Esophagus muscularis mucosa (tissue), 4 donors: ENCODE measurements at regions not wholly inside any gene's neighbourhood (a gene's known extent, or its start where the extent isn't known, plus 50 kb on each side); places are given as distances from the start of the nearest gene placed in this dataset.

Source experiments
- DNase-seq: peaks from one replicate; pipeline ENCODE4 v3.0.0-alpha.2; 2017; ENCODE audit errors: extremely low spot score
- H3K27ac ChIP-seq, 4 donors: fragments of 200-600 bp; sonication (generic); replicated peaks in 1 of 4; 1 replicate in 3 of 4; 2 replicates in 1 of 4; pipeline ENCODE4 v1.5.1; 2016 to 2019; ENCODE audit warnings: mild to moderate bottlenecking in 1 of 4
- H3K27me3 ChIP-seq, 4 donors: fragments of 200-600 bp; sonication (generic); one replicate each; pipeline versions ENCODE4 v1.5.1 to v1.6.0; 2016 to 2019
- H3K36me3 ChIP-seq, 4 donors: fragments of 200-600 bp; sonication (generic); one replicate each; pipeline ENCODE4 v1.5.1; 2016 to 2019
- H3K4me1 ChIP-seq, 4 donors: fragments of 200-600 bp; sonication (generic); one replicate each; pipeline ENCODE4 v1.5.1; 2016 to 2019
- H3K4me3 ChIP-seq, 4 donors: fragments of 200-600 bp; sonication (generic); 1 replicate in 2 of 4; 2 replicates in 2 of 4; pipeline ENCODE4 v1.5.1; 2016 to 2019; ENCODE audit warnings: mild to moderate bottlenecking in 4 of 4, moderate library complexity in 1 of 4
- H3K9me3 ChIP-seq, 4 donors: fragments of 200-600 bp; sonication (generic); 1 replicate in 3 of 4; 2 replicates in 1 of 4; pipeline ENCODE4 v1.5.1; 2016 to 2019
- CTCF ChIP-seq, 3 experiments: fragments of 200-600 bp in 2 of 3; fragments of 450-650 bp in 1 of 3; sonication (generic) in 2 of 3; IDR thresholded peaks; one replicate each; pipeline ENCODE4 v1.5.1; 2017 to 2019; ENCODE audit warnings: antibody characterized with exemption in 3 of 3, mild to moderate bottlenecking in 2 of 3, moderate library complexity in 1 of 3
- EP300 ChIP-seq: sonication (generic); formaldehyde crosslinking; IDR thresholded peaks from one replicate; pipeline ENCODE4 v1.6.1; 2017; ENCODE audit warnings: antibody characterized with exemption
- POLR2A ChIP-seq: fragments of 450-650 bp; IDR thresholded peaks from one replicate; pipeline ENCODE4 v1.6.1; 2017; ENCODE audit warnings: antibody characterized with exemption, moderate library complexity, mild to moderate bottlenecking, low read depth
- POLR2AphosphoS5 ChIP-seq, 2 donors: sonication (generic); formaldehyde crosslinking; IDR thresholded peaks; one replicate each; pipeline ENCODE4 v1.6.1; 2017; ENCODE audit warnings: antibody characterized with exemption in 2 of 2
- WGBS: methylation state at CpG from one replicate; pipeline ENCODE4 v1.1.5; 2018; 5-methylcytosine and 5-hydroxymethylcytosine counted together
- intact Hi-C: fragments of 100-400 bp; cut with DNase I; formaldehyde crosslinking; loops from one replicate; pipeline ENCODE4 v1.15.1; 2023

- Histone ChIP-seq H3K4me3 (no peak overlapping the region), H3K27me3 (peaks cover 0 to 6% (median 2%) of the 10 kb centered on the region in 4 donors), H3K27ac (no peak overlapping the region), H3K36me3 (no peaks in the 10 kb centered on the region), H3K9me3 (no peaks in the 10 kb centered on the region), H3K4me1 (no peaks in the 10 kb centered on the region)
- intact Hi-C loops: no loop called here
- WGBS: 42% methylated on average over 2 of the region's 2 CpGs
- DNase-seq: no peak
- no peak for TF ChIP-seq EP300
- no peak for TF ChIP-seq POLR2AphosphoS5 (IDR thresholded peaks at IDR 0.05)
- TF ChIP-seq CTCF (IDR thresholded peaks at IDR 0.05): no peak
- no peak for TF ChIP-seq POLR2A
Measured at GRCh38 chr2:114218383-114218782, 224.1 kb upstream of the DPP10 start.

DNA sequence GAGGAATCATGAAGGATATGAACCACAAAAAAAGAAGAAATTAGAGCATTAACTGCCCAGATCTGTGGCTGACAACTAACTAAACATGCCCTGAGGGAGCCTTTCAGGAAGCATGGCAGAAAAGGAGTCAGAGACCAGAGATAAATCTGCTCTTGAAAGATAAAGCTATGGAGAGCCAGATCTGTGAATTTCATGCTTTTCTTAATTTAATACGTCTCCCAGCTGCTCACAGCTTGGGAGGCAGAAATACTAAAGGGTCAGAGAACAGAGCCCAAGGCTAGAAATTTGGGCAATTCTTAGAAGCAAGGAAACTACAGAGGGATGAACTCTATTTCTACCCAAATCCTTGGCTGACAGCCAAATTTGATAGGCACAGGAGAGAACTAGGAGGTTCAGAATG lies 223.0 kb upstream of the DPP10 start:
- Histone ChIP-seq H3K27me3 (peaks cover 0 to 4% (median 1%) of the 10 kb centered on the region in 4 donors), H3K27ac (no peak overlapping the region), H3K36me3 (no peaks in the 10 kb centered on the region), H3K4me3 (no peak overlapping the region), H3K9me3 (no peaks in the 10 kb centered on the region), H3K4me1 (no peaks in the 10 kb centered on the region)
- intact Hi-C loops: no loop called here
- WGBS: 15% methylated on average over 1 of the region's 1 CpG
- no peak for TF ChIP-seq POLR2AphosphoS5 (IDR thresholded peaks at IDR 0.05)
- TF ChIP-seq POLR2A: no peak
- TF ChIP-seq EP300: no peak
- no peak for TF ChIP-seq CTCF (IDR thresholded peaks at IDR 0.05)
- DNase-seq: no peak

GRCh38 chr2:114222344-114222743 lies 220.1 kb upstream of the DPP10 start:
- intact Hi-C loops: no loop called here
- H3K36me3 ChIP-seq: no peaks in the 10 kb centered on the region
- H3K27ac ChIP-seq: no peak overlapping the region
- H3K4me1 ChIP-seq: no peaks in the 10 kb centered on the region
- TF ChIP-seq CTCF (IDR thresholded peaks at IDR 0.05) (no peak), POLR2AphosphoS5 (IDR thresholded peaks at IDR 0.05) (no peak), EP300 (no peak), POLR2A (no peak)
- H3K4me3 ChIP-seq: no peak overlapping the region
- H3K27me3 ChIP-seq: peaks cover 0 to 4% (median 0%) of the 10 kb centered on the region in 4 donors
- DNase-seq: no peak
- WGBS: 0% methylated on average over 1 of the region's 1 CpG
- no peaks in the 10 kb centered on the region for H3K9me3 ChIP-seq

- intact Hi-C loops: no loop called here
- Histone ChIP-seq H3K36me3 (no peaks in the 10 kb centered on the region), H3K4me1 (no peaks in the 10 kb centered on the region), H3K4me3 (no peak overlapping the region), H3K27ac (no peak overlapping the region), H3K9me3 (peaks cover 0 to 15% (median 3%) of the 10 kb centered on the region in 4 donors), H3K27me3 (no peaks in the 10 kb centered on the region)
- DNase-seq: no peak
- TF ChIP-seq POLR2A (no peak), POLR2AphosphoS5 (IDR thresholded peaks at IDR 0.05) (no peak), EP300 (no peak), CTCF (IDR thresholded peaks at IDR 0.05) (no peak)
Measured at GRCh38 chr2:114231921-114232320, 210.5 kb upstream of the DPP10 start.

DNA sequence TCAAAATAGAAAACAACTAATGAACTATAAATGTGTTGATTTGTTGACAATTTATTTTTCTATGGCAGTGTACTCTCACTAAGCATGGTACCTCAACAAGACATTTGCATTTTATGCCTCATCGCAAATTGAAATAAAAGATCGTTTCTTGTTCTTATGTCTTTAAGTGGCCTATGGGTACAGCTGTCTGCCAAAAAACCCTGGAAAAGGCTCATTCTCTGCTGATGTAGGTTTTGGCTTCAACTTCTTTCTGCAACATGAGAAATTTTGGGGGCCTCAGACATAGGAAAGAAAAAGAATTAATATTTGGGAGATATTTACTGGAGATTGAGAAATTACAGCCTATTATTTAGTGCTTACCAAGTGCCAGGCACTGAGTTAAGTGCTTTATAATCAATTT lies 205.1 kb upstream of the DPP10 start:
- DNase-seq: no peak
- H3K27me3 ChIP-seq: no peaks in the 10 kb centered on the region
- no peak overlapping the region for H3K27ac ChIP-seq
- TF ChIP-seq POLR2A (no peak), EP300 (no peak), CTCF (IDR thresholded peaks at IDR 0.05) (no peak), POLR2AphosphoS5 (IDR thresholded peaks at IDR 0.05) (no peak)
- no peak overlapping the region for H3K4me3 ChIP-seq
- H3K4me1 ChIP-seq: no peaks in the 10 kb centered on the region
- no peaks in the 10 kb centered on the region for H3K36me3 ChIP-seq
- H3K9me3 ChIP-seq: peaks cover 0 to 15% (median 3%) of the 10 kb centered on the region in 4 donors
- intact Hi-C loops: no loop called here
- WGBS: 97% methylated on average over 2 of the region's 2 CpGs
